ENCODE measurements at regions not wholly inside any gene's neighbourhood (a gene's known extent, or its start where the extent isn't known, plus 50 kb on each side); places are given as distances from the start of the nearest gene placed in this dataset.

DNA sequence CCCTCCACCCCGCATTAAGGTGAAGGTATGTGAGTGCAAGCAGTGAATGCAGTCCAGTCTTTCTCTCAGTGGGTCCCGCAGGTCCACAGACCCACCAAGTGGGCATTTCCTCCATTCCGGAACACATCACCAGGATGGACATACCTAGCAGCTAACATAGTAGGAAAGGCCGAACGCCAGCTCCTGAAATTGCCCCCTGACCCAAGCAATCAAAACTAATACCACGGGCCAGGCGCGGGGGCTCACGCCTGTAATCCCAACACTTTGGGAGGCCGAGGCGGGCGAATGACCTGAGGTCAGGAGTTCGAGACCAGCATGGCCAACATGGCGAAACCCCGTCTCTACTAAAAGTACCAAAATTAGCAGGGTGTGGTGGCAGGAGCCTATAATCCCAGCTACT is 71.7 kb upstream of the VSTM2B start:
- no CpG with 5 or more reads among the region's 15 CpGs for WGBS, 2 donors (ENCODE audit: extremely low coverage in 2 of 2, insufficient read length in 2 of 2, insufficient replicate concordance in 1 of 2)
- H2AK5ac ChIP-seq (ENCODE audit: low read depth, low read length) = no peak overlapping the region
- no peak overlapping the region for H3K4me3 ChIP-seq (ENCODE audit: low read length in 2 of 2)
- no peaks in the 10 kb centered on the region for H3K79me1 ChIP-seq (ENCODE audit: low read depth, low read length)
- H3K36me3 ChIP-seq (replicated peaks in 1 of 2; ENCODE audit: control insufficient read depth in 2 of 2, insufficient read depth in 2 of 2, low read length in 2 of 2) = no peaks in the 10 kb centered on the region
- no peaks in the 10 kb centered on the region for H3K27me3 ChIP-seq (ENCODE audit: control insufficient read depth in 3 of 3, insufficient read depth in 3 of 3, low read depth in 1 of 3, low read length in 3 of 3)
- H4K8ac ChIP-seq (ENCODE audit: low read depth, low read length) = no peak overlapping the region
- no peaks in the 10 kb centered on the region for H3K4me1 ChIP-seq (ENCODE audit: control insufficient read depth in 2 of 2, insufficient read depth in 1 of 2, low read depth in 1 of 2, low read length in 2 of 2)
- no peak overlapping the region for H3K23ac ChIP-seq (ENCODE audit: low read depth, low read length, poor library complexity)
- H3K9me3 ChIP-seq (replicated peaks in 1 of 2; ENCODE audit: control insufficient read depth in 2 of 2, insufficient read depth in 1 of 2, low read depth in 1 of 2, low read length in 2 of 2) = peaks cover 0 to 4% of the 10 kb centered on the region in 2 donors
- H2BK5ac ChIP-seq (ENCODE audit: low read length) = no peak overlapping the region
- no peak overlapping the region for H2BK15ac ChIP-seq (ENCODE audit: low read length)
- H2BK120ac ChIP-seq (ENCODE audit: low read depth, low read length) = no peak overlapping the region
- H3K14ac ChIP-seq (ENCODE audit: low read length) = no peak overlapping the region
- no peak overlapping the region for H3K18ac ChIP-seq (ENCODE audit: low read length)
- H2BK12ac ChIP-seq (ENCODE audit: low read length) = no peak overlapping the region
- H3K27ac ChIP-seq (replicated peaks; ENCODE audit: low read length) = no peak overlapping the region
- DNase-seq (ENCODE audit: low spot score) = no peak
- no peak overlapping the region for H3K4me2 ChIP-seq (ENCODE audit: insufficient read depth, low read length, poor library complexity, severe bottlenecking)
- no peak overlapping the region for H3K4ac ChIP-seq (ENCODE audit: low read length)
- H3K9ac ChIP-seq (ENCODE audit: low read depth, low read length, poor library complexity) = no peak overlapping the region
- no peak overlapping the region for H2AFZ ChIP-seq (ENCODE audit: low read length)
- H4K91ac ChIP-seq (ENCODE audit: low read depth, low read length, poor library complexity) = no peak overlapping the region

DNA sequence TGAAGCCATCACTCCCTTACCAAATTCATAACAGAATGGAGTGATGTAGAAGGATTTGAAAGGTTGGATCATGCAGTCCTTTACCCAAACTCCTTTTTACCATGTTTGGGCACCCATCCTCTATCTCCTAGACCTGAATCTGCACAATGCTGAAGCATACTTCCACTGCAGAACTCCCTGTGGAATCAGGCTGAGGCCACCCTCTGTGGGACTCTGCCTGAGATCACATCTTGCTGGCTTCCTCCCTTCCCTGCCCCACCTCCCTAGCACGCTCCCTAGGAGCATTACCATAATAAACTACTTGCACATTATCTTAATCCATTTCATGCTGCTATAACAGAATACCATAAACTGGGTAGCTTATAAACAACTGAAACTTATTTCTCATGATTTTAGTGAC is 68.4 kb upstream of the VSTM2B start:
- H2AFZ ChIP-seq (ENCODE audit: low read length) = no peak overlapping the region
- no peak overlapping the region for H3K23ac ChIP-seq (ENCODE audit: low read depth, low read length, poor library complexity)
- H3K36me3 ChIP-seq (replicated peaks in 1 of 2; ENCODE audit: control insufficient read depth in 2 of 2, insufficient read depth in 2 of 2, low read length in 2 of 2) = no peaks in the 10 kb centered on the region
- WGBS, 2 donors (ENCODE audit: extremely low coverage in 2 of 2, insufficient read length in 2 of 2, insufficient replicate concordance in 1 of 2) = no CpG with 5 or more reads among the region's 1 CpG
- no peak overlapping the region for H3K14ac ChIP-seq (ENCODE audit: low read length)
- H3K27ac ChIP-seq (replicated peaks; ENCODE audit: low read length) = no peak overlapping the region
- H3K9me3 ChIP-seq (replicated peaks in 1 of 2; ENCODE audit: control insufficient read depth in 2 of 2, insufficient read depth in 1 of 2, low read depth in 1 of 2, low read length in 2 of 2) = peaks cover 0 to 4% of the 10 kb centered on the region in 2 donors
- no peaks in the 10 kb centered on the region for H3K27me3 ChIP-seq (ENCODE audit: control insufficient read depth in 3 of 3, insufficient read depth in 3 of 3, low read depth in 1 of 3, low read length in 3 of 3)
- no peak overlapping the region for H2BK12ac ChIP-seq (ENCODE audit: low read length)
- no peaks in the 10 kb centered on the region for H3K79me1 ChIP-seq (ENCODE audit: low read depth, low read length)
- no peak overlapping the region for H2BK15ac ChIP-seq (ENCODE audit: low read length)
- no peak overlapping the region for H3K4me2 ChIP-seq (ENCODE audit: insufficient read depth, low read length, poor library complexity, severe bottlenecking)
- H2BK5ac ChIP-seq (ENCODE audit: low read length) = no peak overlapping the region
- H3K9ac ChIP-seq (ENCODE audit: low read depth, low read length, poor library complexity) = no peak overlapping the region
- H2BK120ac ChIP-seq (ENCODE audit: low read depth, low read length) = no peak overlapping the region
- no peak overlapping the region for H4K8ac ChIP-seq (ENCODE audit: low read depth, low read length)
- no peak overlapping the region for H2AK5ac ChIP-seq (ENCODE audit: low read depth, low read length)
- H3K4me3 ChIP-seq (ENCODE audit: low read length in 2 of 2) = no peak overlapping the region
- H3K18ac ChIP-seq (ENCODE audit: low read length) = no peak overlapping the region
- no peak overlapping the region for H4K91ac ChIP-seq (ENCODE audit: low read depth, low read length, poor library complexity)
- H3K4ac ChIP-seq (ENCODE audit: low read length) = no peak overlapping the region
- no peaks in the 10 kb centered on the region for H3K4me1 ChIP-seq (ENCODE audit: control insufficient read depth in 2 of 2, insufficient read depth in 1 of 2, low read depth in 1 of 2, low read length in 2 of 2)
- no peak for DNase-seq (ENCODE audit: low spot score)

DNA sequence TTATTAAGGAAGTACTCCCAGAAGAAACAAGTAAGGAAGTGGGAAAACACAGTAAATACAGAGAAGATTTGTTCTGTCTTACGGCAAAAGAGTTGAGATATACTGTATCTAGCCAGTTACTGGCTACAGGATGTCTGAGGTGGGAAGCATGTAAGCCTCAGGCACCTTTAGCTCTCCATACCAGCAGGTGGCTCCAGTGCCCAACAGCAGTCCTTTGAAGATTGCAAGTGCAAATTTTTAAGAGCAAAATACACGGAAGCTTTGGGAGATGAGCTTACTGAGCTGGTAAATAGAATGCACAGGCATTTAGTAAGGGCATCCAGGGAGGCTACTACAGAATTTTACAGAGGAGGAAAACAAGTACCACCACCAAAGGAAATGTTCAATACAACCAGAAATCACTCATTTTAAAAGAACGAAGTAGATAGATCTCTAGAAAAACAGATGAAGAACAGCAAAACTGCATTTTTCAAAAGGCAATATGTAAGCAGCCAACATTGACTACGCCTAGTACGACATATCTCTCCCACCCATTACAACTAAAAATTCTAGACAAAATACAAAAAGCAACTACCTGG is 57.9 kb upstream of the VSTM2B start:
- H3K27ac ChIP-seq (replicated peaks; ENCODE audit: low read length) = no peak overlapping the region
- H2BK120ac ChIP-seq (ENCODE audit: low read depth, low read length) = no peak overlapping the region
- no peak overlapping the region for H3K4ac ChIP-seq (ENCODE audit: low read length)
- no peak overlapping the region for H3K23ac ChIP-seq (ENCODE audit: low read depth, low read length, poor library complexity)
- H2BK12ac ChIP-seq (ENCODE audit: low read length) = no peak overlapping the region
- no peak overlapping the region for H2BK5ac ChIP-seq (ENCODE audit: low read length)
- no peak overlapping the region for H4K8ac ChIP-seq (ENCODE audit: low read depth, low read length)
- no peak overlapping the region for H3K4me3 ChIP-seq (ENCODE audit: low read length in 2 of 2)
- DNase-seq (ENCODE audit: low spot score) = peak; percentile 9
- no peaks in the 10 kb centered on the region for H3K27me3 ChIP-seq (ENCODE audit: control insufficient read depth in 3 of 3, insufficient read depth in 3 of 3, low read depth in 1 of 3, low read length in 3 of 3)
- H3K4me2 ChIP-seq (ENCODE audit: insufficient read depth, low read length, poor library complexity, severe bottlenecking) = no peak overlapping the region
- H3K79me1 ChIP-seq (ENCODE audit: low read depth, low read length) = no peaks in the 10 kb centered on the region
- no peak overlapping the region for H4K91ac ChIP-seq (ENCODE audit: low read depth, low read length, poor library complexity)
- no peak overlapping the region for H2AFZ ChIP-seq (ENCODE audit: low read length)
- no peak overlapping the region for H3K14ac ChIP-seq (ENCODE audit: low read length)
- no peaks in the 10 kb centered on the region for H3K36me3 ChIP-seq (replicated peaks in 1 of 2; ENCODE audit: control insufficient read depth in 2 of 2, insufficient read depth in 2 of 2, low read length in 2 of 2)
- WGBS, 2 donors (ENCODE audit: extremely low coverage in 2 of 2, insufficient read length in 2 of 2, insufficient replicate concordance in 1 of 2) = no CpG with 5 or more reads among the region's 5 CpGs
- no peaks in the 10 kb centered on the region for H3K9me3 ChIP-seq (replicated peaks in 1 of 2; ENCODE audit: control insufficient read depth in 2 of 2, insufficient read depth in 1 of 2, low read depth in 1 of 2, low read length in 2 of 2)
- no peaks in the 10 kb centered on the region for H3K4me1 ChIP-seq (ENCODE audit: control insufficient read depth in 2 of 2, insufficient read depth in 1 of 2, low read depth in 1 of 2, low read length in 2 of 2)
- H3K9ac ChIP-seq (ENCODE audit: low read depth, low read length, poor library complexity) = no peak overlapping the region
- H2AK5ac ChIP-seq (ENCODE audit: low read depth, low read length) = no peak overlapping the region
- no peak overlapping the region for H2BK15ac ChIP-seq (ENCODE audit: low read length)
- H3K18ac ChIP-seq (ENCODE audit: low read length) = no peak overlapping the region

DNA sequence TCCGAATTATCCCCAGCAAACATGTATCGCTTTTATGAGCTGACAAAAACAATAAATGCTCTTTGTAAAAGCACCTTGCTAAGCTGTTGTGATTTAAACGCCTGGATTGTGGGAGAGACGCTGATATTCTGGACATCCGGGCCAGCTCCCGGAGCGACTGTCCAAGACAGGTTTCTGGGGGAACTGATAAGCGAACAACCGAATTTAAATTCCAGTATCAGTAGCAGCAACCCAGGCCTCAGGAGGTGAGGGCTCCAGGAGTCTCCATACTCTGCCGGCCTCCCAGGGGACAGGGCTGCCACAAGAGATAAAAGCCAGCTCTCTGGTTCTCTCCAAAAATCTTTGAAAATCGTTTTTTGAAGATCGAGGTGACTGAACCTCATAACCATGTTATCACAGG is 50.3 kb upstream of the VSTM2B start:
- no peak overlapping the region for H3K4me2 ChIP-seq (ENCODE audit: insufficient read depth, low read length, poor library complexity, severe bottlenecking)
- H4K91ac ChIP-seq (ENCODE audit: low read depth, low read length, poor library complexity) = no peak overlapping the region
- no peak overlapping the region for H2BK12ac ChIP-seq (ENCODE audit: low read length)
- H3K18ac ChIP-seq (ENCODE audit: low read length) = no peak overlapping the region
- no peak overlapping the region for H3K9ac ChIP-seq (ENCODE audit: low read depth, low read length, poor library complexity)
- H3K4ac ChIP-seq (ENCODE audit: low read length) = no peak overlapping the region
- WGBS, 2 donors (ENCODE audit: extremely low coverage in 2 of 2, insufficient read length in 2 of 2, insufficient replicate concordance in 1 of 2) = no CpG with 5 or more reads among the region's 12 CpGs
- no peak overlapping the region for H2BK5ac ChIP-seq (ENCODE audit: low read length)
- no peak overlapping the region for H4K8ac ChIP-seq (ENCODE audit: low read depth, low read length)
- no peak for DNase-seq (ENCODE audit: low spot score)
- no peaks in the 10 kb centered on the region for H3K4me1 ChIP-seq (ENCODE audit: control insufficient read depth in 2 of 2, insufficient read depth in 1 of 2, low read depth in 1 of 2, low read length in 2 of 2)
- H3K4me3 ChIP-seq (ENCODE audit: low read length in 2 of 2) = no peak overlapping the region
- no peaks in the 10 kb centered on the region for H3K79me1 ChIP-seq (ENCODE audit: low read depth, low read length)
- H3K27ac ChIP-seq (replicated peaks; ENCODE audit: low read length) = no peak overlapping the region
- no peaks in the 10 kb centered on the region for H3K36me3 ChIP-seq (replicated peaks in 1 of 2; ENCODE audit: control insufficient read depth in 2 of 2, insufficient read depth in 2 of 2, low read length in 2 of 2)
- peaks cover 0 to 3% (median 0%) of the 10 kb centered on the region in 3 experiments for H3K27me3 ChIP-seq (ENCODE audit: control insufficient read depth in 3 of 3, insufficient read depth in 3 of 3, low read depth in 1 of 3, low read length in 3 of 3)
- H3K9me3 ChIP-seq (replicated peaks in 1 of 2; ENCODE audit: control insufficient read depth in 2 of 2, insufficient read depth in 1 of 2, low read depth in 1 of 2, low read length in 2 of 2) = peaks cover 0 to under 1% of the 10 kb centered on the region in 2 donors
- no peak overlapping the region for H2AFZ ChIP-seq (ENCODE audit: low read length)
- H2BK15ac ChIP-seq (ENCODE audit: low read length) = no peak overlapping the region
- no peak overlapping the region for H3K14ac ChIP-seq (ENCODE audit: low read length)
- no peak overlapping the region for H3K23ac ChIP-seq (ENCODE audit: low read depth, low read length, poor library complexity)
- H2BK120ac ChIP-seq (ENCODE audit: low read depth, low read length) = no peak overlapping the region
- H2AK5ac ChIP-seq (ENCODE audit: low read depth, low read length) = no peak overlapping the region

All from neuronal stem cell (in vitro differentiated cells).